ENCODE measurements at regions not wholly inside any gene's neighbourhood (a gene's known extent, or its start where the extent isn't known, plus 50 kb on each side); places are given as distances from the start of the nearest gene placed in this dataset.
"Not testable (repeated sequence)": the region's sequence is repeated elsewhere in the genome, so short reads cannot be mapped to it uniquely, and the experiment has no call there.

GRCh38 chr5:52024359-52024758 lies 641.1 kb downstream of the ISL1 start:
- DNase-seq, result no peak
- TF ChIP-seq POLR2A (IDR thresholded peaks at IDR 0.05), result no peak
- no peak for TF ChIP-seq CTCF (IDR thresholded peaks at IDR 0.05)
- TF ChIP-seq EP300 (IDR thresholded peaks at IDR 0.05; ENCODE audit: low read depth), result no peak
- TF ChIP-seq POLR2AphosphoS5 (IDR thresholded peaks at IDR 0.05), result no peak
- H3K9me3 ChIP-seq, result no peaks in the 10 kb centered on the region
- no peak overlapping the region for H3K4me3 ChIP-seq
- intact Hi-C loops (cut with DNase I; ENCODE audit: low total_unique reads) (no loop called here), in situ Hi-C loops (cut with MboI; ENCODE audit: low pct_ligation_motif_present in 1 of 4, low pct_unique_long_range_greater_than_20kb in 1 of 4, low sequenced_read_pairs in 3 of 4) (loop anchor here in 2 of 4 donors (25.0 kb wide), 1 partner anchor 1062 kb away; no protein-coding TSS in a partner anchor)
- 59 to 73% methylated on average over 3 of the region's 3 CpGs for WGBS, 2 donors (ENCODE audit: low coverage in 1 of 2)
- no peaks in the 10 kb centered on the region for H3K36me3 ChIP-seq
- no peaks in the 10 kb centered on the region for H3K27me3 ChIP-seq
- H3K4me1 ChIP-seq, result no peaks in the 10 kb centered on the region
- no peak overlapping the region for H3K27ac ChIP-seq

- H3K4me1 ChIP-seq; DNase-seq; H3K27ac ChIP-seq; in situ Hi-C loops (cut with MboI; ENCODE audit: low pct_ligation_motif_present in 1 of 4, low pct_unique_long_range_greater_than_20kb in 1 of 4, low sequenced_read_pairs in 3 of 4); H3K4me3 ChIP-seq; H3K27me3 ChIP-seq; intact Hi-C loops (cut with DNase I; ENCODE audit: low total_unique reads); H3K9me3 ChIP-seq; H3K36me3 ChIP-seq: not testable (repeated sequence)
- WGBS, 2 donors (ENCODE audit: low coverage in 1 of 2), result 91% methylated on average over 7 of the region's 7 CpGs; no CpG with 5 or more reads in 1 of the 2 donors
Observed at GRCh38 chr5:52029836-52030235, 646.6 kb downstream of the ISL1 start.

GRCh38 chr5:52041842-52042241 lies 658.6 kb downstream of the ISL1 start:
- intact Hi-C loops (cut with DNase I; ENCODE audit: low total_unique reads), result no loop called here
- WGBS, 2 donors (ENCODE audit: low coverage in 1 of 2), result 66 to 73% methylated on average over 2 of the region's 2 CpGs
- Histone ChIP-seq H3K27me3 (no peaks in the 10 kb centered on the region), H3K9me3 (no peaks in the 10 kb centered on the region), H3K27ac (no peak overlapping the region), H3K4me1 (no peaks in the 10 kb centered on the region), H3K36me3 (no peaks in the 10 kb centered on the region), H3K4me3 (no peak overlapping the region)
- in situ Hi-C loops (cut with MboI; ENCODE audit: low pct_ligation_motif_present in 1 of 4, low pct_unique_long_range_greater_than_20kb in 1 of 4, low sequenced_read_pairs in 3 of 4), result no loop called here
- no peak for DNase-seq
- TF ChIP-seq POLR2A (IDR thresholded peaks at IDR 0.05) (no peak), EP300 (IDR thresholded peaks at IDR 0.05; ENCODE audit: low read depth) (no peak)

- H3K27me3 ChIP-seq, result no peaks in the 10 kb centered on the region
- no peak for DNase-seq
- H3K27ac ChIP-seq, result no peak overlapping the region
- no peak overlapping the region for H3K4me3 ChIP-seq
- WGBS, 2 donors (ENCODE audit: low coverage in 1 of 2), result 77 to 83% methylated on average over 4 of the region's 4 CpGs
- intact Hi-C loops (cut with DNase I; ENCODE audit: low total_unique reads), result no loop called here
- H3K9me3 ChIP-seq, result no peaks in the 10 kb centered on the region
- TF ChIP-seq EP300 (IDR thresholded peaks at IDR 0.05; ENCODE audit: low read depth) (no peak), POLR2A (IDR thresholded peaks at IDR 0.05) (no peak), POLR2AphosphoS5 (IDR thresholded peaks at IDR 0.05) (no peak), CTCF (IDR thresholded peaks at IDR 0.05) (no peak)
- no peaks in the 10 kb centered on the region for H3K4me1 ChIP-seq
- no peaks in the 10 kb centered on the region for H3K36me3 ChIP-seq
- in situ Hi-C loops (cut with MboI; ENCODE audit: low pct_ligation_motif_present in 1 of 4, low pct_unique_long_range_greater_than_20kb in 1 of 4, low sequenced_read_pairs in 3 of 4), result no loop called here
Observed at GRCh38 chr5:52043137-52043536, 659.9 kb downstream of the ISL1 start.

- H3K4me3 ChIP-seq, result no peak overlapping the region
- no peaks in the 10 kb centered on the region for H3K4me1 ChIP-seq
- in situ Hi-C loops (cut with MboI; ENCODE audit: low pct_ligation_motif_present in 1 of 4, low pct_unique_long_range_greater_than_20kb in 1 of 4, low sequenced_read_pairs in 3 of 4) (no loop called here), intact Hi-C loops (cut with DNase I; ENCODE audit: low total_unique reads) (no loop called here)
- no peaks in the 10 kb centered on the region for H3K36me3 ChIP-seq
- TF ChIP-seq EP300 (IDR thresholded peaks at IDR 0.05; ENCODE audit: low read depth), result no peak
- TF ChIP-seq POLR2A (IDR thresholded peaks at IDR 0.05), result no peak
- TF ChIP-seq CTCF (IDR thresholded peaks at IDR 0.05), result no peak
- TF ChIP-seq POLR2AphosphoS5 (IDR thresholded peaks at IDR 0.05), result no peak
- DNase-seq, result no peak
- no peaks in the 10 kb centered on the region for H3K9me3 ChIP-seq
- no peak overlapping the region for H3K27ac ChIP-seq
- no peaks in the 10 kb centered on the region for H3K27me3 ChIP-seq
- 70 to 80% methylated on average over 2 to 3 of the region's 3 CpGs for WGBS, 2 donors (ENCODE audit: low coverage in 1 of 2)
Observed at GRCh38 chr5:52043543-52043942, 660.3 kb downstream of the ISL1 start.
